GM21381 (cell line): ENCODE measurements at regions not wholly inside any gene's neighbourhood (a gene's known extent, or its start where the extent isn't known, plus 50 kb on each side); places are given as distances from the start of the nearest gene placed in this dataset.
"Not testable (repeated sequence)": the region's sequence is repeated elsewhere in the genome, so short reads cannot be mapped to it uniquely, and the experiment has no call there.

ENCODE experiments used
- ATAC-seq: cut with Tn5 transposase; IDR thresholded peaks from one replicate; pipeline ENCODE4 v1.9.1; 2021; ENCODE audit warnings: mild to moderate bottlenecking, moderate library complexity; ENCODE audit not compliant: unreplicated experiment

DNA sequence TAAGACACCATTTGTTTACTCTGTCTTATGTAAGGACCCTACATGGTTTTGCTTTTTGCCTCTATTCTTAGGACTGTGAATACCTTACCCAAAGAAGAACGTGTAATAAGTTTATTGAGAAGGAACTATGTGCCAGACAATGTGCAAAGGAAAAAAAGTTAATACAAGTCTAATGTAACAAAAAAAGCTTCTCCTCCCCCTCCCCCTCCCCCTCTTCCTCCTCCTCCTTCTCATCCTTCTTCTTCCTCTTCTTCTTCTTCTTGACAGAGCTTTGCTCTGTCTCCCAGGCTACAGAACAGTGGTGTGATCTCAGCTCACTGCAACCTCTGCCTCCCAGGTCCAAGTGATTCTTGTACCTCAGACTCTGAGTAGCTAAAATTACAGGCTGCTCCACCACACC, 50.9 kb upstream of the MITF start:
- no peak for ATAC-seq

DNA sequence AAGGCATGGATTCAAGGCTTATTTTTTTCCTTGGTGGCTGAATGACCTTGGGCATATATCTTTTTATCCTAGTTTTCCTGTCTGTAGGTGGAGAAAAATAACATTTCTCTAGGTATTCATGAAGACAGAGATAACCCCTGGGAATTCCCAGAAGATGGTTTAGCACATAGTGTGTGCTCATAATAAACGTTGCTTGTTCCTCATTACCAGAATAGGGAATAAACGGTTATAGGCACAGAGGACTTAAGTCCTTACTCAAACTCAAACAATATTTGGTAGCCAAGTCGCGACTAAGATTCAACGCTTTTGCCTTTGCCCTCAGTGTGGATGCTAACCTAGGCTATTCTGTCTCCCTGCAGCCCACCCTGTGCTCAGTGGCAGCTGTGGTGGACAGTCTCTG, 51.6 kb upstream of the MITF start:
- no peak for ATAC-seq

GRCh38 chr3:69686056-69686455, 53.2 kb upstream of the MITF start:
- ATAC-seq: no peak

DNA sequence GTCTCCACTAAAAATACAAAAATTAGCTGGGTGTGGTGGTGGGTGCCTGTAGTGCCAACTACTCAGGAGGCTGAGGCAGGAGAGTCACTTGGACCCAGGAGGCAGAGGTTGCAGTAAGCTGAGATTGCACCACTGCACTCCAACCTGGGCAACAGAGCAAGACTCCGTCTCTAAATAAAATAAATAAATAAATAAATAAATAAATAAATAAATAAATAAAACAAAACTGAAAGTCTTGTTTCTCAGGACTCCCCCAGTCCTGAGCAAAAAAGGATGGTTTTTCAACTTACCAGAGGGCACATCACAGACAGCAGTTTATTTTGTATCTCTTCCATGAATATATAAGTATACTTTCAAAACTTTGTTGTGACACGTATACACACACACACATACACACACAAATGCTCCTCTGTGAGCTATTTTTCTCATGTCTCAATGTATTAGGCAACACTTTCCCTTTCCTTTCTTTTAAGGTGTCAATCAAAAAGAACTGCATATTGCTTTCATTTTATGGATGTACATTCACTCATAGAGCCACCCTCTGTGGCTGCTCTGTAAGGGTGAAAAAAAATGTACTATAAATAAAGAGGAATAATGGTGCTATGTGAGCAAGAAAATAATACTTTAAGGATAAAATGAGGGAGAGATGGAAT, 54.8 kb upstream of the MITF start:
- ATAC-seq: no peak

GRCh38 chr3:69683082-69683806, 56.0 kb upstream of the MITF start:
- ATAC-seq: no peak

DNA sequence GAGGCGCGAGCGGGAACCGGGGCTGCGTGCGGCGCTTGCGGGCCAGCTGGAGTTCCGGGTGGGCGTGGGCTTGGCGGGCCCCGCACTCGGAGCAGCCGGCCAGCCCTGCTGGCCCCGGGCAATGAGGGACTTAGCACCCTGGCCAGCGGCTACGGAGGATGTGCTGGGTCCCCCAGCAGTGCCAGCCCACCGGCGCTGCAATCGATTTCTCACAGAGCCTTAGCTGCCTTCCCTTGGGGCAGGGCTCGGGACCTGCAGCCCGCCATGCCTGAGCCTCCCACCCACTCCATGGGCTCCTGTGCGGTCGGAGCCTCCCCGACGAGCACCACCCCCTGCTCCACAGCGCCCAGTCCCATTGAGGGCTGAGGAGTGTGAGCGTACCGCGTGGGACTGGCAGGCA, 61.8 kb upstream of the MITF start:
- ATAC-seq: not testable (repeated sequence)

GRCh38 chr3:69675786-69676530, 63.3 kb upstream of the MITF start:
- ATAC-seq: no peak

DNA sequence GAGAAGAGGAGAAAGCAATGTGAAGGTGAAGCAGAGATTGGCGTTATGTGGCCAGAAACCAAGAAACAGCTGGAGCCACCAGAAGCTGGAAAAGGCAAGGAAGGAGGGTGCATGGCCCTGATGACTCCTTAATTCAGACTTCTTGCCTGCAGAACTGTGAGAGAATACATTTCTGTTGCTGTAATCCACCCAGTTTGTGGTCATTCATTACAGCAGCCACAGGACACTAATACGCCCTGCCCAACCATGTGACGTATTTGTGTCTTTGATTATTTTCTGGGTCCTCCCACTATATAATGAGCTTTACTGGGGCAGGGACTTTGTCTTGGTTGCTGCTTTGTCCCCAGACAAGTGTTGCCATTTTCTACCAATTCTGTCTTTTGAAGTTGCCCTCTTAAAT, 64.5 kb upstream of the MITF start:
- no peak for ATAC-seq

DNA sequence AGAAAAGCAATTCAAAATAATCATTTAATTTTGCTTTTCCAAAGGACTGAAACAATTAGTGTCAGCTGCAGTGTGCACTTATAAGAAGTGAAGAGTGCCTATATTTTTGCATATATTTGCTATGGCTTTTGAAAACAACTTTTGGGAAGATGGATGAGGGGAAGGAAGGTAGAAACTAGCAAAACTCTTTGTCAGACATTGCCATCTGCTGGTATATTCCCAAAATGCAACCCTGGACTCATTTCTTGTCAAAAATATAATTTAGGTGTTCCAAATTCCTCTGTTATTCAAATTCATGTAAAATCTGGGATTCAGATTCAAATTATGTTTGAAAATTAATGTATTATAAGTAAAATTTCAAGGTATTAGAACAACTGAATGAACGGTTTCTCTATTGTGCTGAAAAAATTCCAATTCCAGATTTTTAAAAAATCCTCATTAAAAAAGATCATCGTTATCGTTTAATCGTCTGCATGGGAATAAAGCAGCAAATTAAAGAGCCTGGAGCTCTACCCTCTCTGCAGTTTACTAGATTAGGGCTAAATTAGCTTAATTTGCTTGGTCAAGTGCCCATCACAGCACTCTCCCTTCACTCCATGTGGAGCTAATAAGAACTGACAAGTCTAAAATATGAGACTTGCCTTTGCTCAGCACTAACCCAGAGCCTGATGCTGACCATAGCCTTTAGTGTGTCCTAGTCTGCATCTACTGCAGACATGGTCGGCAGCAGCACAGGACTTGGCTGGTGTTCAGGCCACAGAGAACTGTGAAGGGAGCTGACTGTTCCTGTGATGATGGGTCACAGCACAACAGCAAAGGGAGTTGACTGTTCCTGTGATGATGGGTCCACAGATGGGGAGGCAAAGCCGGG, 67.9 kb upstream of the MITF start:
- no peak for ATAC-seq

- ATAC-seq: no peak
Observed at GRCh38 chr3:69669070-69669469, 70.2 kb upstream of the MITF start.

DNA sequence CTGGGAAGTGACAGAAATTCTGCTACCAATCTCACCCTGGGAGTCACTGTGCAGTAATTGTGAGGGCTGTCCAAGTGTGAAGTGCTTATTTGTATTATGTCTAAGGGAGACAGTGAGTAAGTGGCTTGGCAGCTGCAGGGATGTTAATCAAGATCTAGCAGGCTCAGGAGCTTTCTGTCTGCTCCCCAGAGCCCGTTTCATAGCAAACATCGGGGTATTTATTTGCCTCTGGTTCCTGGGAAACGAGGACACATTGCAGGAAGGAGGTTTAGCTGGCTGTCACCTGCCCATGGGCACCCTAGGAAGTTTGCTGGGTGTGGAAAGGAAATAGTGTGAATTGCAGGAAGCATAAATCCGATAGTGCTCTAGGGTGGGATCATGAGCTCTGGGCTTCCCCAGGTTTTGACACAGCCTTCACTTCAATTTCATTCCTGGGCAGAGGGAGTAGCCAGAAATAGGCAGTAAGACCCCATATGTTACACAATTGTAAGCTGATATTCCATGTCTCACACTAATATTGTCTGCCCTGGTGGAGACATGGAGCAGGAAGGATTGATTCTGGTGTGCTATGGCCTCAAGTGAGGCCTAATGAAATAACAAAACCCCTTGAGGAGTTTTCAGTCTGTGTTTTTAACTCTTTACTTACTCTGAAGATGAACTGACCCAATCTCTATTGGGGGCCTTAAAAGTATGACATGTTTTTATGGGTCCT, 74.1 kb upstream of the MITF start:
- ATAC-seq: no peak

DNA sequence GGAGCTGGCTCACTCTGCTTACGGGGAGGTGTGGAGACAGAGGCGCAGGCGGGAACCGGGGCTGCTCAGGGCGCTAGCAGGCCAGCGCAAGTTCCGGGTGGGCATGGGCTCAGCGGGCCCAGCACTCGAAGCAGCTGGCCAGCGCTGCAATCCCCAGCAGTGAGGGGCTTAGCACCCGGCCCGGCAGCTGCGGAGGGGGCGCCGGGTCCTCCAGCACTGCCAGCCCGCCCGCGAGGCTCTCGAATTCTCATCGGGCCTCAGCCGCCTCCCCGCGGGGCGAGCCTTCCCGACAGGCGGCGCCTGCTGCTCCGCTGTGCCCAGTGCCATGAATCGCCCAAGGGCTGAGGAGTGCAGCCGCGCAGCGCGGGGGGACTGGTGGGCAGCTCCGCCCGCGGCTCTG, 78.6 kb upstream of the MITF start:
- no peak for ATAC-seq

DNA sequence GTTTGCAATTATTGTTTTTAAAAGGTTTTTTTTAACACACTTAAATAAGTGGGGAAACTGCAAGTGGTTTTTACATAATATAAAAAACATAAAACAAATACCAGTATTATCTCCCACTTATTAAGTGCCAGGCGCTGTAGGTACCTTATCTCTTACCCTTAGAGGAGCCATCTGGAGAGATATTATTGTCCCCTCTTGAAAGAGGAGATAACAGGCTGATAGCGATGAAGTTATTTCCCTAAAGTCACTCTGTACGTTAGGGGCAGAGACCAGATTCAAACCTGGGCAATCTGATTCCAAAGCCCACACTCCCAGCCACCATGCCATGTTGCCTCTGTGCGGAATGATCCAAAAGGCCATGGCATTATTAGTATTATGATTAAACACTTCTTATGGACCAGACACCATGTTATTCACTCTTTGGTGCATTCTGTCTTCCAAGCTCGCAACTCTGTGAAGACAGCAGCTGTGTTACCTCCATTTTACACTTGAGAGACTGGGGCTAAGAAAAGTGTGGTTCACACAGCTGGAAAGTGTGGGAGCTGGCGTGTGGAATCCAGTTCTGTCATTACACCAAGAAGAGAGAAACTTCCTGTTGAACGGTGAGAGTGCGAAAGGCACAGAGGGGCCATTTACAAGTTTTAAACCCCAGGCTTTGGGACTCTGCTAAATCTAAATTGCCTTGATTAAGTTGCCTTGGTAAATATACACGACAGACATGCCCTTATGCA, 79.9 kb upstream of the MITF start:
- ATAC-seq: no peak

GRCh38 chr3:69658514-69659140, 80.6 kb upstream of the MITF start:
- ATAC-seq: no peak

- not testable (repeated sequence) for ATAC-seq
Observed at GRCh38 chr3:69657030-69657429, 82.2 kb upstream of the MITF start.

DNA sequence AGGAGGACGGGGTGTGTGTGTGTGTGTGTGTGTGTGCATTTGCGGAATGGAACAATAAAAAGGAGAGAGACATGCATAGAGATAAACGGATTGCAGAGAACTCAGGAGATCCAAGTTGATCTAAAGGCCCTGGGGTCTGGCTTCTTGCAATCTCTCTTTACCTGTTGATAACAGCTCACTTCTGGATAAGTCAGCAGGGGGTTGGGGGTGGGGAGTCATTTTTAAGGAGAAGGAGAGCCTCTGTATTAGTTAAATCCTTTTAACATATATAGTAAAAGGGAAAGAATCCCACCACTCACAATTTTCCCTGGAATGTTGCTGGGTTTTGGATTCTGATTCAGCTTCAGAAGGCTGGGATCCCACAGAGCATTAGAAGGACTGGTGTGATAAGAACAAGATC, 87.5 kb upstream of the MITF start:
- no peak for ATAC-seq

DNA sequence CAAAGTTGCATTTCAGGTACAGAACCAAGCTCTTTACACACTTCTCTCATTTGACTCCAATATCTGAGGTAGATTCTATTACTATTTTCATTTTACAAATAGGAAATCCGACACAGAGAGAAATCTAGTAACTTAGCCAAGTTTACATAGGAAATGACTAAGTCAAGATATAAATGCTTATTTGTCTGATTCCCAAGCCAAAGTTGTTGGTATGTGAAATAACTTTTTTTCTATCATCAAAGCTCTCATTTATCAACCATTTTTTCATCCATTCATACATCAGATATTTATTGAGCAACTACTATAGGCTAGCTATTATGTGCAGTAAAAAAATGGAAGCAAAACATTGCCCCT, 89.2 kb upstream of the MITF start:
- ATAC-seq: no peak

DNA sequence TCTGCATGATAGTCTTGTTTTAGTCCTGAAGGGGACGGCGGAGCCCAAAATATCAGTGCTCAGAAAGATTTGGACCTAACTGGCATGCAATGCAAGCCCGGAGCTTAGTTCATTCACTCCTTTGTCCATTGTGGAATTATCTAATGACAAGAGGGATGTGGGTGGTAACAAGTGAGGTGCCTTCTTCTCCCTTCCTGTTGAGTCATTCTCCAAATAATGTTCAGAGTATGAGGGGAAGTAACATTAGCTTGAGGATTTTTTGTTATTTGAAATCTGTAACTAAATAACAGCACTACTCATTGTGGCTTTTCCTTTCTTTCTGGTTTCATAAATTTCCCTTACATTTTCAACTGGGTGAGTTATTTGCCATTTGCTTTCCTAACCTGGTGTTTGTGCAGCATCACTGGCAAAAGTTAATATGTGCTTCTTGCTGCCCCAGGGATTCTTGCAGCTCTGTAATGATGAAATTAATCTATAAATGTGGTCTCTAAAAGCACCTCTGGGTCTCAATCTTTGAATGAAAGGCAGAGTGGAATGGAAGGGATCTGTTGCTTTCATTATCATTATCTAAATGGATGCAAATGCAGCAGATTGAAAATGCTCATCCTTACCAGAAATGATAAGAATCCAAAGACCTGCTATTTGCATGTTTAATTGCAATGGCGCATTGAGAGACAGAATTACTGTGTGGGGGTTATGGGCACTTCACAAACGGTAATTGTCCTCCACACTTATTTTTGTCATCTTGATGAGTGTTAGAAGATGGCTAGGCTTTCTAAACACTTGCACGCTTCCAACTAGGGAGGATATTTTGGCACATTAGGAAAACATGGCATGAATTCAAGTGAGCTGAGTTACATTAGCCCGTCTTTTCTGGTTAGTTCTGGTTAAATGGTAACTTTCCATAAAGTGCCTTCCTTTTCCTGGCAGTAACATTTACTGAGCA, 89.9 kb upstream of the MITF start:
- no peak for ATAC-seq
